BE2C (cell line): ENCODE measurements at regions not wholly inside any gene's neighbourhood (a gene's known extent, or its start where the extent isn't known, plus 50 kb on each side); places are given as distances from the start of the nearest gene placed in this dataset.

Source experiments
- DNase-seq: peaks from one replicate; pipeline ENCODE4 v3.0.0-alpha.2; 2020
- H3K27me3 ChIP-seq: fragments of 250-450 bp; sonication (Bioruptor Pico); 2 replicates; pipeline ENCODE4 v1.5.1; 2020; ENCODE audit warnings: mild to moderate bottlenecking
- H3K36me3 ChIP-seq: fragments of 250-450 bp; sonication (Bioruptor Pico); 2 replicates; pipeline ENCODE4 v1.5.1; 2020; ENCODE audit warnings: mild to moderate bottlenecking
- H3K4me1 ChIP-seq: fragments of 250-450 bp; sonication (Bioruptor Pico); 2 replicates; pipeline ENCODE4 v1.5.1; 2020
- H3K4me3 ChIP-seq: 2 replicates; pipeline ENCODE4 v1.5.1; 2011; ENCODE audit warnings: low read depth, low read length
- H3K9me3 ChIP-seq: fragments of 250-450 bp; sonication (Bioruptor Pico); 2 replicates; pipeline ENCODE4 v1.5.1; 2020
- CTCF ChIP-seq: IDR thresholded peaks from 2 replicates; pipeline ENCODE4 v1.5.1; 2012; ENCODE audit warnings: mild to moderate bottlenecking, low read depth, low read length

- Histone ChIP-seq H3K4me1 (no peaks in the 10 kb centered on the region), H3K9me3 (no peaks in the 10 kb centered on the region), H3K27me3 (no peaks in the 10 kb centered on the region), H3K4me3 (no peak overlapping the region), H3K36me3 (no peaks in the 10 kb centered on the region)
- DNase-seq, result no peak
- TF ChIP-seq CTCF, result no peak
Measured at GRCh38 chr3:78540485-78540884, 1227.3 kb downstream of the ROBO1 start.

- Histone ChIP-seq H3K9me3 (no peaks in the 10 kb centered on the region), H3K4me3 (no peak overlapping the region), H3K36me3 (no peaks in the 10 kb centered on the region), H3K4me1 (no peaks in the 10 kb centered on the region), H3K27me3 (no peaks in the 10 kb centered on the region)
- no peak for TF ChIP-seq CTCF
- no peak for DNase-seq
Measured at GRCh38 chr3:78545827-78546226, 1222.0 kb downstream of the ROBO1 start.
